H9 (cell line): ENCODE measurements at regions not wholly inside any gene's neighbourhood (a gene's known extent, or its start where the extent isn't known, plus 50 kb on each side); places are given as distances from the start of the nearest gene placed in this dataset.
"Not testable (repeated sequence)": the region's sequence is repeated elsewhere in the genome, so short reads cannot be mapped to it uniquely, and the experiment has no call there.

ENCODE experiments used
- DNase-seq: peaks from one replicate; pipeline ENCODE4 v3.0.0-alpha.2; 2017
- H2AFZ ChIP-seq: one replicate; pipeline ENCODE4 v1.6.1; 2013; ENCODE audit warnings: mild to moderate bottlenecking, low read length, control low read depth, moderate library complexity
- H2AK5ac ChIP-seq: 2 replicates; pipeline ENCODE4 v1.6.1; 2013; ENCODE audit warnings: low read length, control low read depth, mixed read lengths; ENCODE audit not compliant: insufficient read length
- H2BK120ac ChIP-seq: one replicate; pipeline ENCODE4 v1.6.1; 2013; ENCODE audit warnings: low read depth, mild to moderate bottlenecking, low read length, control low read depth, inconsistent platforms; ENCODE audit not compliant: poor library complexity, severe bottlenecking
- H2BK12ac ChIP-seq: 2 replicates; pipeline ENCODE4 v1.6.1; 2013; ENCODE audit warnings: low read length, control low read depth, mixed read lengths, low read depth; ENCODE audit not compliant: insufficient read length
- H2BK15ac ChIP-seq: 2 replicates; pipeline ENCODE4 v1.6.1; 2013; ENCODE audit warnings: low read depth, low read length, control low read depth
- H2BK20ac ChIP-seq: one replicate; pipeline ENCODE4 v1.6.1; 2013; ENCODE audit warnings: low read depth, mild to moderate bottlenecking, low read length, control low read depth, inconsistent platforms; ENCODE audit not compliant: poor library complexity, severe bottlenecking
- H2BK5ac ChIP-seq: 2 replicates; pipeline ENCODE4 v1.6.1; 2013; ENCODE audit warnings: low read length, control low read depth, mixed read lengths; ENCODE audit not compliant: insufficient read length
- H3K14ac ChIP-seq: 2 replicates; pipeline ENCODE4 v1.6.1; 2013; ENCODE audit warnings: low read length, control low read depth; ENCODE audit not compliant: insufficient read depth
- H3K18ac ChIP-seq: 2 replicates; pipeline ENCODE4 v1.6.1; 2013; ENCODE audit warnings: low read depth, mild to moderate bottlenecking, mixed read lengths, low read length, control low read depth; ENCODE audit not compliant: insufficient read length
- H3K23ac ChIP-seq: 2 replicates; pipeline ENCODE4 v1.6.1; 2013; ENCODE audit warnings: low read length, control low read depth, mixed read lengths, low read depth; ENCODE audit not compliant: insufficient read length
- H3K23me2 ChIP-seq: 2 replicates; pipeline ENCODE4 v1.6.1; 2013; ENCODE audit warnings: low read depth, mild to moderate bottlenecking, mixed read lengths, low read length, control low read depth; ENCODE audit not compliant: insufficient read length, poor library complexity, severe bottlenecking
- H3K27ac ChIP-seq: 2 replicates; pipeline ENCODE4 v1.5.1; 2013; ENCODE audit warnings: low read length, control low read depth, mixed read lengths, low read depth; ENCODE audit not compliant: insufficient read length
- H3K27me3 ChIP-seq: 2 replicates; pipeline ENCODE4 v1.6.1; 2013; ENCODE audit warnings: low read length, control low read depth, inconsistent platforms; ENCODE audit not compliant: insufficient read depth
- H3K4ac ChIP-seq: 2 replicates; pipeline ENCODE4 v1.6.1; 2013; ENCODE audit warnings: low read depth, mild to moderate bottlenecking, control low read depth, inconsistent platforms, low read length, moderate library complexity
- H3K4me1 ChIP-seq: 2 replicates; pipeline ENCODE4 v1.6.1; 2013; ENCODE audit warnings: low read length, control low read depth, inconsistent platforms; ENCODE audit not compliant: insufficient read depth
- H3K4me2 ChIP-seq: 2 replicates; pipeline ENCODE4 v1.6.1; 2013; ENCODE audit warnings: low read length, control low read depth, mixed read lengths; ENCODE audit not compliant: insufficient read length, insufficient read depth
- H3K56ac ChIP-seq: 2 replicates; pipeline ENCODE4 v1.6.1; 2013; ENCODE audit warnings: low read depth, mild to moderate bottlenecking, mixed read lengths, low read length, control low read depth; ENCODE audit not compliant: insufficient read length
- H3K79me1 ChIP-seq: 2 replicates; pipeline ENCODE4 v1.6.1; 2013; ENCODE audit warnings: low read depth, mild to moderate bottlenecking, moderate library complexity, low read length, control low read depth, inconsistent platforms; ENCODE audit not compliant: insufficient read depth, poor library complexity, severe bottlenecking
- H3K79me2 ChIP-seq: 2 replicates; pipeline ENCODE4 v1.6.1; 2013; ENCODE audit warnings: low read length, control low read depth, inconsistent platforms; ENCODE audit not compliant: insufficient read depth
- H3K9ac ChIP-seq: 2 replicates; pipeline ENCODE4 v1.6.1; 2013; ENCODE audit warnings: low read length, control low read depth, mixed read lengths; ENCODE audit not compliant: insufficient read length; ENCODE audit errors: extremely low read depth
- H3K9me3 ChIP-seq: one replicate; pipeline ENCODE4 v1.6.1; 2013; ENCODE audit warnings: low read depth, low read length, inconsistent platforms; ENCODE audit not compliant: control insufficient read depth
- H3T11ph ChIP-seq: one replicate; pipeline ENCODE4 v1.6.1; 2013; ENCODE audit warnings: mild to moderate bottlenecking, low read length, control low read depth, inconsistent platforms
- H4K20me1 ChIP-seq: one replicate; pipeline ENCODE4 v1.6.1; 2013; ENCODE audit not compliant: control insufficient read depth, insufficient read length, insufficient read depth
- H4K5ac ChIP-seq: 2 replicates; pipeline ENCODE4 v1.6.1; 2013; ENCODE audit warnings: low read depth, mild to moderate bottlenecking, mixed read lengths, low read length, control low read depth; ENCODE audit not compliant: insufficient read length
- H4K8ac ChIP-seq: replicated peaks from 2 replicates; pipeline ENCODE4 v1.6.1; 2013; ENCODE audit warnings: low read length, control low read depth, mixed read lengths, low read depth; ENCODE audit not compliant: insufficient read length
- H4K91ac ChIP-seq: 2 replicates; pipeline ENCODE4 v1.6.1; 2013; ENCODE audit warnings: low read depth, mild to moderate bottlenecking, moderate library complexity, mixed read lengths, low read length, control low read depth; ENCODE audit not compliant: insufficient read length
- H3K27ac Mint-ChIP-seq, 3 experiments: 2 replicates in 2 of 3; 3 replicates in 1 of 3; pipeline ENCODE4 v1.8.0; 2020 to 2021; ENCODE audit warnings: mixed read lengths in 3 of 3, mild to moderate bottlenecking in 1 of 3, moderate library complexity in 1 of 3
- H3K27me3 Mint-ChIP-seq: 2 replicates; pipeline ENCODE4 v1.8.0; 2021; ENCODE audit warnings: low read depth, mild to moderate bottlenecking, moderate library complexity, mixed read lengths
- H3K36me3 Mint-ChIP-seq, 3 experiments: 2 replicates in 2 of 3; 3 replicates in 1 of 3; pipeline ENCODE4 v1.8.0; 2020 to 2021; ENCODE audit warnings: low read depth in 3 of 3, mixed read lengths in 3 of 3; ENCODE audit not compliant: insufficient read depth in 1 of 3
- H3K4me1 Mint-ChIP-seq, 2 experiments: 2 replicates each; pipeline ENCODE4 v1.8.0; 2020; ENCODE audit warnings: mixed read lengths in 2 of 2
- H3K4me3 Mint-ChIP-seq, 2 experiments: 2 replicates in 1 of 2; 3 replicates in 1 of 2; pipeline ENCODE4 v1.8.0; 2020 to 2021; ENCODE audit warnings: mild to moderate bottlenecking in 2 of 2, mixed read lengths in 2 of 2, moderate library complexity in 1 of 2
- H3K9me3 Mint-ChIP-seq, 2 experiments: 2 replicates in 1 of 2; 3 replicates in 1 of 2; pipeline ENCODE4 v1.8.0; 2020; ENCODE audit warnings: mild to moderate bottlenecking in 2 of 2, mixed read lengths in 2 of 2, moderate library complexity in 1 of 2
- WGBS: extraction: QIAGEN DNeasy Blood & Tissue Kit; methylation state at CpG from one replicate; pipeline ENCODE4 v1.1.7; 2013; ENCODE audit warnings: missing lambda C conversion rate, low lambda C conversion rate, mixed read lengths; ENCODE audit not compliant: insufficient read length; ENCODE audit errors: extremely low coverage; 5-methylcytosine and 5-hydroxymethylcytosine counted together

DNA sequence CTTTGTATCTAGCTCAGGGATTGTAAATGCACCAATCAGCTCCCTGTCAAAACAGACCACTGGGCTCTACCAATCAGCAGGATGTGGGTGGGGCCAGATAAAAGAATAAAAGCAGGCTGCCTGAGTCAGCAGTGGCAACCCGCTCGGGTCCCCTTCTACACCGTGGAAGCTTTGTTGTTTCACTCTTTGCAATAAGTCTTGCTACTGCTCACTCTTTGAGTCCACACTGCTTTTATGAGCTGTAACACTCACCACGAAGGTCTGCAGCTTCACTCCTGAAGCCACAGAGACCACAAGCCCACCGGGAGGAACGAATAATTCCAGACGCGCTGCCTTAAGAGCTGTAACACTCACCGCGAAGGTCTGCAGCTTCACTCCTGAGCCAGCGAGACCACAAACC is 110.2 kb upstream of the PLCL2 start:
- DNase-seq, H3K4me3 Mint-ChIP-seq, H4K91ac ChIP-seq, H3K56ac ChIP-seq, H2BK12ac ChIP-seq, H3K23me2 ChIP-seq, H3K27me3 Mint-ChIP-seq, H2BK15ac ChIP-seq, H3K27ac ChIP-seq, H3K79me1 ChIP-seq, H3K4ac ChIP-seq, H3K18ac ChIP-seq, H4K5ac ChIP-seq, H3K14ac ChIP-seq, H2BK20ac ChIP-seq, H4K8ac ChIP-seq, H2AFZ ChIP-seq, H4K20me1 ChIP-seq, H3K9me3 Mint-ChIP-seq, H3K23ac ChIP-seq, H3T11ph ChIP-seq, H3K4me2 ChIP-seq, H3K27ac Mint-ChIP-seq, H3K9me3 ChIP-seq, H2BK5ac ChIP-seq, H3K79me2 ChIP-seq, H2AK5ac ChIP-seq, H2BK120ac ChIP-seq, H3K27me3 ChIP-seq, H3K9ac ChIP-seq, H3K4me1 ChIP-seq: not testable (repeated sequence)
- no CpG with 5 or more reads among the region's 11 CpGs for WGBS
- H3K4me1 Mint-ChIP-seq: peaks cover 26 to 33% of the 10 kb centered on the region in 2 experiments
- H3K36me3 Mint-ChIP-seq: peaks cover 2 to 17% (median 7%) of the 10 kb centered on the region in 3 experiments; a peak in 5 of 7 replicates
